ENCODE measurements at regions not wholly inside any gene's neighbourhood (a gene's known extent, or its start where the extent isn't known, plus 50 kb on each side); places are given as distances from the start of the nearest gene placed in this dataset.

- CTCF ChIA-PET, result no interaction called here
- no peak for DNase-seq (ENCODE audit: extremely low spot score)
- TF ChIP-seq FOXK2 (IDR thresholded peaks at IDR 0.05) (no peak), PKNOX1 (IDR thresholded peaks at IDR 0.05) (no peak), ELF4 (IDR thresholded peaks at IDR 0.05) (no peak), FOXA1 (IDR thresholded peaks at IDR 0.05) (no peak), L3MBTL2 (conservative IDR thresholded peaks at IDR 0.05) (no peak), ZNF384 (IDR thresholded peaks at IDR 0.05) (no peak), FOXM1 (IDR thresholded peaks at IDR 0.05; ENCODE audit: borderline replicate concordance) (no peak), SUZ12 (IDR thresholded peaks at IDR 0.05) (no peak), TARDBP (IDR thresholded peaks at IDR 0.05) (no peak), NFRKB (IDR thresholded peaks at IDR 0.05) (no peak)
- POLR2A ChIA-PET, result no interaction called here
These were observed 368.8 kb upstream of the C1orf174 start for GRCh38 chr1:4268889-4269284.

GRCh38 chr1:4269330-4269729 lies 369.3 kb upstream of the C1orf174 start:
- no peak for DNase-seq (ENCODE audit: extremely low spot score)
- ChIA-PET CTCF (no interaction called here), POLR2A (no interaction called here)
- no peak for TF ChIP-seq BHLHE40 (IDR thresholded peaks at IDR 0.05; ENCODE audit: borderline replicate concordance)
- TF ChIP-seq FOXK2 (IDR thresholded peaks at IDR 0.05), result no peak
- no peak for TF ChIP-seq ZNF384 (IDR thresholded peaks at IDR 0.05)
- TF ChIP-seq FOXM1 (IDR thresholded peaks at IDR 0.05; ENCODE audit: borderline replicate concordance), result no peak
- TF ChIP-seq ARNT (IDR thresholded peaks at IDR 0.05), result no peak
- no peak for TF ChIP-seq SP1 (IDR thresholded peaks at IDR 0.05)
- no peak for TF ChIP-seq PKNOX1 (IDR thresholded peaks at IDR 0.05)
- no peak for TF ChIP-seq HDGF (IDR thresholded peaks at IDR 0.05; ENCODE audit: borderline replicate concordance)
- TF ChIP-seq CTBP1 (IDR thresholded peaks at IDR 0.05; ENCODE audit: borderline replicate concordance), result no peak
- TF ChIP-seq LEF1 (IDR thresholded peaks at IDR 0.05; ENCODE audit: borderline replicate concordance), result no peak
- TF ChIP-seq TARDBP (IDR thresholded peaks at IDR 0.05), result no peak
- no peak for TF ChIP-seq NFRKB (IDR thresholded peaks at IDR 0.05)
- TF ChIP-seq L3MBTL2 (conservative IDR thresholded peaks at IDR 0.05), result no peak

DNA sequence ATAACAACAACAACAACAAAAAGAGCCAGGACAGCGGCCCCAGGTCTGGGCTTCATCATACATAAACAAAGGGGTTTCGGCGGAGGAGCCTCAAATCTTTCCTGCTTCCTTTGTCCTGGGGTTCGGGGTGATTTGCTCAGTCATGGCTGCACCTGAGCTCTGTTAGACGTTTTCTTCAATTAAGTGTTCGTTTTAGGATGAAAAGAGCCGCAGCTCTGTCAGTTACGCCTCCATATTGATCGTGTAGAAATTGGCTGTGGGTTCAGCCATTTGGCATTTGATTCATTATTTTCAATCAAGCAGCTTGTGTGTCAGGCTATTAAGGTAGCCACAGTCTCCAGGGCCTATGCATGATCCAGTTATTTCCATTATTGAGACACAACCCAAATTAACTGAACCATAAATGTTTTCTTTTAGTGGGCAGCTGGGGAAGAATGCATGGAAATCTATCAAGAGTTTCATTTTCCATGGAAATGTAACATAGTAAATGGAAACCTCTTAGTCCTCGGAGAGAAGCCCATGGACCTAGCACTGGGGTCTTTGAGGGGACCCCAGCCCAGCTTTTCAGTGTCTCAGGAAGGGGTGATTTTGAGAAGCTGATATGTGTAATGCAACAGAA lies 370.0 kb upstream of the C1orf174 start:
- POLR2A ChIA-PET, result no interaction called here
- CTCF ChIA-PET, result no interaction called here
- no peak for DNase-seq (ENCODE audit: extremely low spot score)
- no peak for TF ChIP-seq FOXA1 (IDR thresholded peaks at IDR 0.05)
- no peak for TF ChIP-seq CTBP1 (IDR thresholded peaks at IDR 0.05; ENCODE audit: borderline replicate concordance)
- TF ChIP-seq LEF1 (IDR thresholded peaks at IDR 0.05; ENCODE audit: borderline replicate concordance), result no peak
- TF ChIP-seq SUZ12 (IDR thresholded peaks at IDR 0.05), result no peak
- no peak for TF ChIP-seq PKNOX1 (IDR thresholded peaks at IDR 0.05)
- no peak for TF ChIP-seq FOXK2 (IDR thresholded peaks at IDR 0.05)
- no peak for TF ChIP-seq ARNT (IDR thresholded peaks at IDR 0.05)
- TF ChIP-seq FOXM1 (IDR thresholded peaks at IDR 0.05; ENCODE audit: borderline replicate concordance), result no peak
- no peak for TF ChIP-seq ZNF384 (IDR thresholded peaks at IDR 0.05)
- no peak for TF ChIP-seq TARDBP (IDR thresholded peaks at IDR 0.05)
- no peak for TF ChIP-seq HDGF (IDR thresholded peaks at IDR 0.05; ENCODE audit: borderline replicate concordance)
- TF ChIP-seq SP1 (IDR thresholded peaks at IDR 0.05), result no peak
- TF ChIP-seq L3MBTL2 (conservative IDR thresholded peaks at IDR 0.05), result no peak
- TF ChIP-seq ELF4 (IDR thresholded peaks at IDR 0.05), result no peak
- no peak for TF ChIP-seq NFRKB (IDR thresholded peaks at IDR 0.05)
- no peak for TF ChIP-seq BHLHE40 (IDR thresholded peaks at IDR 0.05; ENCODE audit: borderline replicate concordance)

- no peak for DNase-seq (ENCODE audit: extremely low spot score)
- ChIA-PET POLR2A (no interaction called here), CTCF (no interaction called here)
- TF ChIP-seq FOXK2 (IDR thresholded peaks at IDR 0.05) (no peak), FOXA1 (IDR thresholded peaks at IDR 0.05) (no peak), SP1 (IDR thresholded peaks at IDR 0.05) (no peak), TARDBP (IDR thresholded peaks at IDR 0.05) (no peak), CTBP1 (IDR thresholded peaks at IDR 0.05; ENCODE audit: borderline replicate concordance) (no peak), PKNOX1 (IDR thresholded peaks at IDR 0.05) (no peak)
These were observed 370.7 kb upstream of the C1orf174 start for GRCh38 chr1:4270651-4271337.

- ChIA-PET CTCF (no interaction called here), POLR2A (no interaction called here)
- DNase-seq (ENCODE audit: extremely low spot score), result no peak
- no peak for TF ChIP-seq PKNOX1 (IDR thresholded peaks at IDR 0.05)
- TF ChIP-seq L3MBTL2 (conservative IDR thresholded peaks at IDR 0.05), result no peak
- TF ChIP-seq SUZ12 (IDR thresholded peaks at IDR 0.05), result no peak
- TF ChIP-seq LEF1 (IDR thresholded peaks at IDR 0.05; ENCODE audit: borderline replicate concordance), result no peak
- TF ChIP-seq TARDBP (IDR thresholded peaks at IDR 0.05), result no peak
- no peak for TF ChIP-seq SP1 (IDR thresholded peaks at IDR 0.05)
- TF ChIP-seq ELF4 (IDR thresholded peaks at IDR 0.05), result no peak
- TF ChIP-seq ZNF384 (IDR thresholded peaks at IDR 0.05), result no peak
- no peak for TF ChIP-seq CTBP1 (IDR thresholded peaks at IDR 0.05; ENCODE audit: borderline replicate concordance)
- TF ChIP-seq ARNT (IDR thresholded peaks at IDR 0.05), result no peak
- TF ChIP-seq FOXM1 (IDR thresholded peaks at IDR 0.05; ENCODE audit: borderline replicate concordance), result no peak
- TF ChIP-seq BHLHE40 (IDR thresholded peaks at IDR 0.05; ENCODE audit: borderline replicate concordance), result no peak
- TF ChIP-seq FOXA1 (IDR thresholded peaks at IDR 0.05), result no peak
- TF ChIP-seq FOXK2 (IDR thresholded peaks at IDR 0.05), result no peak
- TF ChIP-seq NFRKB (IDR thresholded peaks at IDR 0.05), result no peak
- no peak for TF ChIP-seq HDGF (IDR thresholded peaks at IDR 0.05; ENCODE audit: borderline replicate concordance)
These were observed 371.4 kb upstream of the C1orf174 start for GRCh38 chr1:4271338-4271998.
